DND-41 (cell line): ENCODE measurements at regions not wholly inside any gene's neighbourhood (a gene's known extent, or its start where the extent isn't known, plus 50 kb on each side); places are given as distances from the start of the nearest gene placed in this dataset.

Experiments used
- ATAC-seq: fragments of 200-7000 bp; cut with Tn5 transposase; 3 replicates; pipeline ENCODE4 v1.9.1; 2021; ENCODE audit warnings: low read depth; ENCODE audit not compliant: insufficient read depth
- DNase-seq: peaks from one replicate; pipeline ENCODE4 v3.0.0-alpha.2; 2020
- H2AFZ ChIP-seq: 2 replicates; pipeline ENCODE4 v1.6.0; 2012; ENCODE audit warnings: low read depth, low read length
- H3K27ac ChIP-seq: 2 replicates; pipeline ENCODE4 v1.5.1; 2012; ENCODE audit warnings: low read length, inconsistent platforms
- H3K27me3 ChIP-seq: fragments of 200-600 bp; sonication (generic); 2 replicates; pipeline ENCODE4 v1.6.0; 2012; ENCODE audit warnings: low read length, mild to moderate bottlenecking, inconsistent platforms; ENCODE audit not compliant: insufficient read depth, poor library complexity
- H3K36me3 ChIP-seq: 2 replicates; pipeline ENCODE4 v1.5.1; 2012; ENCODE audit warnings: low read length, inconsistent platforms; ENCODE audit not compliant: insufficient read depth
- H3K4me1 ChIP-seq: 2 replicates; pipeline ENCODE4 v1.5.1; 2012; ENCODE audit warnings: mild to moderate bottlenecking, low read length; ENCODE audit not compliant: insufficient read depth
- H3K4me2 ChIP-seq: 2 replicates; pipeline ENCODE4 v1.6.0; 2012; ENCODE audit warnings: mild to moderate bottlenecking, moderate library complexity, low read length, inconsistent platforms; ENCODE audit not compliant: insufficient read depth
- H3K4me3 ChIP-seq, 2 experiments: fragments of 200-600 bp in 1 of 2; shearing (Covaris generic) in 1 of 2; 2 replicates each; pipeline ENCODE4 v1.5.1; 2012 to 2016; ENCODE audit warnings: inconsistent platforms in 2 of 2, low read length in 2 of 2, mild to moderate bottlenecking in 2 of 2, low read depth in 1 of 2, moderate library complexity in 1 of 2
- H3K79me2 ChIP-seq: 2 replicates; pipeline ENCODE4 v1.6.0; 2012; ENCODE audit warnings: low read length, inconsistent platforms; ENCODE audit not compliant: insufficient read depth
- H3K9ac ChIP-seq: 2 replicates; pipeline ENCODE4 v1.6.0; 2012; ENCODE audit warnings: low read depth, mild to moderate bottlenecking, inconsistent platforms, low read length, moderate library complexity
- H3K9me3 ChIP-seq: 2 replicates; pipeline ENCODE4 v1.5.1; 2012; ENCODE audit warnings: low read length, moderate library complexity, mild to moderate bottlenecking, inconsistent platforms; ENCODE audit not compliant: insufficient read depth, severe bottlenecking
- H4K20me1 ChIP-seq: 2 replicates; pipeline ENCODE4 v1.6.0; 2012; ENCODE audit warnings: low read length; ENCODE audit not compliant: insufficient read depth
- CTCF ChIP-seq: IDR thresholded peaks from 2 replicates; pipeline ENCODE4 v1.5.1; 2012; ENCODE audit warnings: borderline replicate concordance, low read length, moderate library complexity, mild to moderate bottlenecking; ENCODE audit not compliant: poor library complexity, severe bottlenecking; ENCODE audit errors: extremely low read depth
- EZH2 ChIP-seq: IDR thresholded peaks from 3 replicates; pipeline ENCODE4 v1.6.1; 2012; ENCODE audit warnings: borderline replicate concordance, low read depth, mild to moderate bottlenecking, moderate library complexity, low read length, inconsistent platforms; ENCODE audit not compliant: severe bottlenecking

GRCh38 chr1:234687011-234687410 lies 77.0 kb upstream of the IRF2BP2 start:
- no peaks in the 10 kb centered on the region for H3K27me3 ChIP-seq
- H3K36me3 ChIP-seq: no peaks in the 10 kb centered on the region
- no peaks in the 10 kb centered on the region for H3K79me2 ChIP-seq
- DNase-seq (no peak), ATAC-seq (no peak)
- H4K20me1 ChIP-seq: no peaks in the 10 kb centered on the region
- no peak overlapping the region for H2AFZ ChIP-seq
- no peak overlapping the region for H3K4me3 ChIP-seq
- H3K27ac ChIP-seq: no peak overlapping the region
- H3K9ac ChIP-seq: no peak overlapping the region
- TF ChIP-seq CTCF (no peak), EZH2 (no peak)
- no peak overlapping the region for H3K4me2 ChIP-seq
- H3K4me1 ChIP-seq: no peaks in the 10 kb centered on the region
- peaks cover 7% of the 10 kb centered on the region for H3K9me3 ChIP-seq

GRCh38 chr1:234686035-234686434 lies 76.1 kb upstream of the IRF2BP2 start:
- H3K9ac ChIP-seq: no peak overlapping the region
- no peak overlapping the region for H3K4me3 ChIP-seq
- H3K27ac ChIP-seq: no peak overlapping the region
- no peak for TF ChIP-seq EZH2
- TF ChIP-seq CTCF: no peak
- H3K79me2 ChIP-seq: no peaks in the 10 kb centered on the region
- H2AFZ ChIP-seq: no peak overlapping the region
- H3K4me1 ChIP-seq: no peaks in the 10 kb centered on the region
- no peaks in the 10 kb centered on the region for H3K36me3 ChIP-seq
- no peaks in the 10 kb centered on the region for H4K20me1 ChIP-seq
- ATAC-seq (no peak), DNase-seq (no peak)
- no peaks in the 10 kb centered on the region for H3K27me3 ChIP-seq
- no peak overlapping the region for H3K4me2 ChIP-seq
- peaks cover 7% of the 10 kb centered on the region for H3K9me3 ChIP-seq

- Histone ChIP-seq H4K20me1 (no peaks in the 10 kb centered on the region), H3K36me3 (no peaks in the 10 kb centered on the region), H3K27me3 (no peaks in the 10 kb centered on the region), H2AFZ (no peak overlapping the region), H3K79me2 (no peaks in the 10 kb centered on the region), H3K27ac (no peak overlapping the region), H3K9ac (no peak overlapping the region), H3K9me3 (peaks cover 7% of the 10 kb centered on the region), H3K4me2 (no peak overlapping the region), H3K4me1 (no peaks in the 10 kb centered on the region), H3K4me3 (no peak overlapping the region)
- ATAC-seq: no peak
- TF ChIP-seq CTCF: no peak
- no peak for TF ChIP-seq EZH2
- DNase-seq: no peak
These were observed 74.9 kb upstream of the IRF2BP2 start for GRCh38 chr1:234684856-234685255.
